Astrocyte (in vitro differentiated cells and primary cell): ENCODE measurements at regions not wholly inside any gene's neighbourhood (a gene's known extent, or its start where the extent isn't known, plus 50 kb on each side); places are given as distances from the start of the nearest gene placed in this dataset.

Experiments used
- DNase-seq: peaks from one replicate; pipeline ENCODE4 v3.0.0-alpha.2; 2010; ENCODE audit warnings: low read depth
- FAIRE-seq: peaks from 2 replicates; lab custom pipeline; 2011; peaks lifted over from hg19 to GRCh38; lab: Jason Lieb, UNC
- H2AFZ ChIP-seq: 2 replicates; pipeline ENCODE4 v1.6.0; 2012; ENCODE audit warnings: low read depth, low read length, inconsistent platforms
- H3K27ac ChIP-seq: 2 replicates; pipeline ENCODE4 v1.5.1; 2011; ENCODE audit warnings: low read depth, low read length, inconsistent platforms
- H3K27me3 ChIP-seq: 2 replicates; pipeline ENCODE4 v1.6.0; 2011; ENCODE audit warnings: low read length, inconsistent platforms; ENCODE audit not compliant: insufficient read depth
- H3K36me3 ChIP-seq: 2 replicates; pipeline ENCODE4 v1.5.1; 2011; ENCODE audit warnings: low read length, inconsistent platforms; ENCODE audit not compliant: insufficient read depth
- H3K4me1 ChIP-seq: 2 replicates; pipeline ENCODE4 v1.5.1; 2011; ENCODE audit warnings: low read length, inconsistent platforms; ENCODE audit not compliant: insufficient read depth
- H3K4me2 ChIP-seq: 2 replicates; pipeline ENCODE4 v1.6.0; 2012; ENCODE audit warnings: low read length, inconsistent platforms
- H3K4me3 ChIP-seq: 2 replicates; pipeline ENCODE4 v1.5.1; 2011; ENCODE audit warnings: low read depth, mild to moderate bottlenecking, low read length, inconsistent platforms; ENCODE audit not compliant: insufficient read depth
- H3K79me2 ChIP-seq: 2 replicates; pipeline ENCODE4 v1.6.0; 2012; ENCODE audit warnings: mild to moderate bottlenecking, low read length, inconsistent platforms; ENCODE audit not compliant: insufficient read depth
- H3K9ac ChIP-seq: 2 replicates; pipeline ENCODE4 v1.6.0; 2012; ENCODE audit warnings: mild to moderate bottlenecking, low read length, inconsistent platforms
- H3K9me3 ChIP-seq: 2 replicates; pipeline ENCODE4 v1.5.1; 2012; ENCODE audit warnings: low read depth, mild to moderate bottlenecking, low read length, inconsistent platforms; ENCODE audit not compliant: insufficient read depth
- H4K20me1 ChIP-seq: 2 replicates; pipeline ENCODE4 v1.6.0; 2012; ENCODE audit warnings: low read length, inconsistent platforms; ENCODE audit not compliant: insufficient read depth
- H3K27ac Mint-ChIP-seq: one replicate; pipeline ENCODE4 v1.8.0; 2021; ENCODE audit warnings: mild to moderate bottlenecking, mixed read lengths; ENCODE audit not compliant: unreplicated experiment
- H3K27me3 Mint-ChIP-seq: one replicate; pipeline ENCODE4 v1.8.0; 2021; ENCODE audit warnings: low read depth, mixed read lengths; ENCODE audit not compliant: unreplicated experiment
- H3K36me3 Mint-ChIP-seq: one replicate; pipeline ENCODE4 v1.8.0; 2021; ENCODE audit warnings: low read depth, mixed read lengths; ENCODE audit not compliant: unreplicated experiment
- H3K4me1 Mint-ChIP-seq: one replicate; pipeline ENCODE4 v1.8.0; 2021; ENCODE audit warnings: low read depth, mixed read lengths; ENCODE audit not compliant: unreplicated experiment
- H3K4me3 Mint-ChIP-seq: one replicate; pipeline ENCODE4 v1.8.0; 2021; ENCODE audit warnings: mild to moderate bottlenecking, moderate library complexity, mixed read lengths; ENCODE audit not compliant: unreplicated experiment
- H3K9me3 Mint-ChIP-seq: one replicate; pipeline ENCODE4 v1.8.0; 2021; ENCODE audit warnings: mild to moderate bottlenecking, mixed read lengths; ENCODE audit not compliant: unreplicated experiment
- EZH2 ChIP-seq: IDR thresholded peaks from 2 replicates; pipeline ENCODE4 v1.6.1; 2012; ENCODE audit warnings: mild to moderate bottlenecking, low read length, inconsistent platforms; ENCODE audit not compliant: insufficient read depth
- TF ChIP-seq, protein P1 (sequence below): IDR thresholded peaks from 2 replicates; pipeline ENCODE4 v1.5.1; 2011; ENCODE audit warnings: low read depth, mild to moderate bottlenecking, inconsistent platforms, low read length, moderate library complexity; ENCODE audit not compliant: insufficient read depth

- Histone ChIP-seq H3K4me2 (no peak overlapping the region), H3K27me3 (no peaks in the 10 kb centered on the region), H3K9me3 (no peaks in the 10 kb centered on the region), H3K36me3 (no peaks in the 10 kb centered on the region), H4K20me1 (no peaks in the 10 kb centered on the region), H3K9ac (no peak overlapping the region), H3K27ac (no peak overlapping the region), H3K4me3 (no peak overlapping the region), H2AFZ (no peak overlapping the region), H3K4me1 (no peaks in the 10 kb centered on the region), H3K79me2 (no peaks in the 10 kb centered on the region)
- TF ChIP-seq EZH2: no peak
- TF ChIP-seq, protein P1, sequence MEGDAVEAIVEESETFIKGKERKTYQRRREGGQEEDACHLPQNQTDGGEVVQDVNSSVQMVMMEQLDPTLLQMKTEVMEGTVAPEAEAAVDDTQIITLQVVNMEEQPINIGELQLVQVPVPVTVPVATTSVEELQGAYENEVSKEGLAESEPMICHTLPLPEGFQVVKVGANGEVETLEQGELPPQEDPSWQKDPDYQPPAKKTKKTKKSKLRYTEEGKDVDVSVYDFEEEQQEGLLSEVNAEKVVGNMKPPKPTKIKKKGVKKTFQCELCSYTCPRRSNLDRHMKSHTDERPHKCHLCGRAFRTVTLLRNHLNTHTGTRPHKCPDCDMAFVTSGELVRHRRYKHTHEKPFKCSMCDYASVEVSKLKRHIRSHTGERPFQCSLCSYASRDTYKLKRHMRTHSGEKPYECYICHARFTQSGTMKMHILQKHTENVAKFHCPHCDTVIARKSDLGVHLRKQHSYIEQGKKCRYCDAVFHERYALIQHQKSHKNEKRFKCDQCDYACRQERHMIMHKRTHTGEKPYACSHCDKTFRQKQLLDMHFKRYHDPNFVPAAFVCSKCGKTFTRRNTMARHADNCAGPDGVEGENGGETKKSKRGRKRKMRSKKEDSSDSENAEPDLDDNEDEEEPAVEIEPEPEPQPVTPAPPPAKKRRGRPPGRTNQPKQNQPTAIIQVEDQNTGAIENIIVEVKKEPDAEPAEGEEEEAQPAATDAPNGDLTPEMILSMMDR: no peak
- no peaks in the 10 kb centered on the region for H3K4me1 Mint-ChIP-seq
- no peak overlapping the region for H3K27ac Mint-ChIP-seq
- H3K9me3 Mint-ChIP-seq: no peaks in the 10 kb centered on the region
- FAIRE-seq (no peak), DNase-seq (no peak)
- no peaks in the 10 kb centered on the region for H3K36me3 Mint-ChIP-seq
- no peak overlapping the region for H3K4me3 Mint-ChIP-seq
- peaks cover 4% of the 10 kb centered on the region for H3K27me3 Mint-ChIP-seq
Observed at GRCh38 chr4:11821772-11822430, 393.2 kb upstream of the HS3ST1 start.

- Histone ChIP-seq H3K79me2 (no peaks in the 10 kb centered on the region), H3K4me2 (no peak overlapping the region), H3K4me1 (no peaks in the 10 kb centered on the region), H3K9ac (no peak overlapping the region), H4K20me1 (no peaks in the 10 kb centered on the region), H3K9me3 (no peaks in the 10 kb centered on the region), H3K27ac (no peak overlapping the region), H3K36me3 (no peaks in the 10 kb centered on the region), H2AFZ (no peak overlapping the region), H3K4me3 (no peak overlapping the region), H3K27me3 (no peaks in the 10 kb centered on the region)
- H3K36me3 Mint-ChIP-seq: no peaks in the 10 kb centered on the region
- H3K27me3 Mint-ChIP-seq: no peaks in the 10 kb centered on the region
- no peak overlapping the region for H3K4me3 Mint-ChIP-seq
- TF ChIP-seq, protein P1: no peak
- no peak for TF ChIP-seq EZH2
- H3K27ac Mint-ChIP-seq: no peak overlapping the region
- FAIRE-seq: no peak
- H3K9me3 Mint-ChIP-seq: no peaks in the 10 kb centered on the region
- no peak for DNase-seq
- H3K4me1 Mint-ChIP-seq: no peaks in the 10 kb centered on the region
Observed at GRCh38 chr4:11817088-11817487, 388.4 kb upstream of the HS3ST1 start.

GRCh38 chr4:11814758-11815157 is 386.1 kb upstream of the HS3ST1 start:
- DNase-seq: no peak
- Mint-ChIP-seq H3K36me3 (no peaks in the 10 kb centered on the region), H3K27me3 (no peaks in the 10 kb centered on the region), H3K4me1 (no peaks in the 10 kb centered on the region), H3K27ac (no peak overlapping the region), H3K9me3 (no peaks in the 10 kb centered on the region), H3K4me3 (no peak overlapping the region)
- Histone ChIP-seq H3K9ac (no peak overlapping the region), H3K9me3 (no peaks in the 10 kb centered on the region), H3K4me1 (no peaks in the 10 kb centered on the region), H3K4me2 (no peak overlapping the region), H3K27me3 (no peaks in the 10 kb centered on the region), H3K27ac (no peak overlapping the region), H4K20me1 (no peaks in the 10 kb centered on the region), H3K79me2 (no peaks in the 10 kb centered on the region), H3K36me3 (no peaks in the 10 kb centered on the region), H2AFZ (no peak overlapping the region), H3K4me3 (no peak overlapping the region)
- TF ChIP-seq, protein P1: no peak
- no peak for TF ChIP-seq EZH2
- no peak for FAIRE-seq
